Suprapubic skin (tissue), 4 donors: ENCODE measurements at regions not wholly inside any gene's neighbourhood (a gene's known extent, or its start where the extent isn't known, plus 50 kb on each side); places are given as distances from the start of the nearest gene placed in this dataset.

Experiments
- DNase-seq, 2 donors: peaks; one replicate each; pipeline ENCODE4 v3.0.0-alpha.2; 2019; ENCODE audit warnings: low spot score in 2 of 2
- H3K27ac ChIP-seq: fragments of 200-600 bp; sonication (generic); one replicate; pipeline ENCODE4 v1.5.1; 2019
- H3K27me3 ChIP-seq: fragments of 200-600 bp; sonication (generic); one replicate; pipeline ENCODE4 v1.5.1; 2019
- H3K36me3 ChIP-seq: fragments of 200-600 bp; sonication (generic); one replicate; pipeline ENCODE4 v1.5.1; 2019
- H3K4me1 ChIP-seq: fragments of 200-600 bp; sonication (generic); one replicate; pipeline ENCODE4 v1.5.1; 2019
- H3K4me3 ChIP-seq: fragments of 200-600 bp; sonication (generic); one replicate; pipeline ENCODE4 v1.5.1; 2019; ENCODE audit warnings: mild to moderate bottlenecking
- H3K9me3 ChIP-seq: fragments of 200-600 bp; sonication (generic); one replicate; pipeline ENCODE4 v1.5.1; 2019
- CTCF ChIP-seq, 2 donors: fragments of 200-600 bp in 1 of 2; fragments of 450-650 bp in 1 of 2; sonication (generic) in 1 of 2; IDR thresholded peaks; one replicate each; pipeline ENCODE4 v1.5.1; 2016 to 2019; ENCODE audit warnings: antibody characterized with exemption in 2 of 2, mild to moderate bottlenecking in 1 of 2, moderate library complexity in 1 of 2
- EP300 ChIP-seq: sonication (generic); formaldehyde crosslinking; IDR thresholded peaks from one replicate; pipeline ENCODE4 v1.6.1; 2017; ENCODE audit warnings: antibody characterized with exemption
- POLR2A ChIP-seq, 2 donors: fragments of 450-650 bp; IDR thresholded peaks; one replicate each; pipeline ENCODE4 v1.6.1; 2017; ENCODE audit warnings: antibody characterized with exemption in 2 of 2, mild to moderate bottlenecking in 2 of 2, moderate library complexity in 2 of 2
- POLR2AphosphoS5 ChIP-seq, 3 donors: sonication (generic); formaldehyde crosslinking; IDR thresholded peaks; one replicate each; pipeline ENCODE4 v1.6.1; 2017; ENCODE audit warnings: antibody characterized with exemption in 3 of 3
- WGBS: methylation state at CpG from one replicate; pipeline ENCODE4 v1.1.5; 2018; 5-methylcytosine and 5-hydroxymethylcytosine counted together

GRCh38 chr1:38530957-38531356 lies 328.6 kb downstream of the RRAGC start:
- Histone ChIP-seq H3K36me3 (no peaks in the 10 kb centered on the region), H3K4me3 (no peak overlapping the region), H3K27ac (no peak overlapping the region), H3K4me1 (peaks cover 8% of the 10 kb centered on the region), H3K27me3 (no peaks in the 10 kb centered on the region), H3K9me3 (no peaks in the 10 kb centered on the region)
- no peak for DNase-seq
- WGBS = 97% methylated on average over 3 of the region's 3 CpGs
- no peak for TF ChIP-seq POLR2AphosphoS5 (IDR thresholded peaks at IDR 0.05)

- Histone ChIP-seq H3K9me3 (no peaks in the 10 kb centered on the region), H3K4me1 (peaks cover 8% of the 10 kb centered on the region), H3K36me3 (no peaks in the 10 kb centered on the region), H3K27me3 (no peaks in the 10 kb centered on the region), H3K27ac (no peak overlapping the region), H3K4me3 (no peak overlapping the region)
- no peak for DNase-seq
- WGBS = no CpG with 5 or more reads among the region's 3 CpGs
- TF ChIP-seq POLR2AphosphoS5 (IDR thresholded peaks at IDR 0.05) (no peak), POLR2A (IDR thresholded peaks at IDR 0.05) (no peak), EP300 (no peak), CTCF (IDR thresholded peaks at IDR 0.05) (no peak)
Observed at GRCh38 chr1:38529946-38530345, 329.6 kb downstream of the RRAGC start.

- H3K9me3 ChIP-seq = no peaks in the 10 kb centered on the region
- TF ChIP-seq EP300 (no peak), POLR2A (IDR thresholded peaks at IDR 0.05) (no peak), POLR2AphosphoS5 (IDR thresholded peaks at IDR 0.05) (no peak), CTCF (IDR thresholded peaks at IDR 0.05) (no peak)
- H3K27me3 ChIP-seq = no peaks in the 10 kb centered on the region
- 81% methylated on average over 7 of the region's 7 CpGs for WGBS
- no peak overlapping the region for H3K4me3 ChIP-seq
- peaks cover 8% of the 10 kb centered on the region for H3K4me1 ChIP-seq
- DNase-seq = no peak
- H3K27ac ChIP-seq = no peak overlapping the region
- H3K36me3 ChIP-seq = no peaks in the 10 kb centered on the region
Observed at GRCh38 chr1:38529391-38529790, 330.2 kb downstream of the RRAGC start.

GRCh38 chr1:38528623-38529022 lies 330.9 kb downstream of the RRAGC start:
- Histone ChIP-seq H3K9me3 (no peaks in the 10 kb centered on the region), H3K27me3 (no peaks in the 10 kb centered on the region), H3K36me3 (no peaks in the 10 kb centered on the region), H3K27ac (no peak overlapping the region), H3K4me3 (no peak overlapping the region), H3K4me1 (peaks cover 8% of the 10 kb centered on the region)
- TF ChIP-seq EP300 = no peak
- no peak for TF ChIP-seq POLR2AphosphoS5 (IDR thresholded peaks at IDR 0.05)
- TF ChIP-seq POLR2A (IDR thresholded peaks at IDR 0.05) = no peak
- no peak for TF ChIP-seq CTCF (IDR thresholded peaks at IDR 0.05)
- 68% methylated on average over 3 of the region's 3 CpGs for WGBS
- DNase-seq = no peak

GRCh38 chr1:38527373-38527966 lies 332.1 kb downstream of the RRAGC start:
- 43% methylated on average over 6 of the region's 6 CpGs for WGBS
- Histone ChIP-seq H3K27me3 (no peaks in the 10 kb centered on the region), H3K4me3 (peak overlapping the region; percentile 12), H3K27ac (no peak overlapping the region), H3K9me3 (no peaks in the 10 kb centered on the region), H3K36me3 (no peaks in the 10 kb centered on the region), H3K4me1 (peaks cover 8% of the 10 kb centered on the region)
- no peak for DNase-seq
- no peak for TF ChIP-seq EP300
- no peak for TF ChIP-seq POLR2AphosphoS5 (IDR thresholded peaks at IDR 0.05)
- no peak for TF ChIP-seq CTCF (IDR thresholded peaks at IDR 0.05)
- no peak for TF ChIP-seq POLR2A (IDR thresholded peaks at IDR 0.05)

- H3K27me3 ChIP-seq = no peaks in the 10 kb centered on the region
- WGBS = 60% methylated on average over 7 of the region's 7 CpGs
- no peak for DNase-seq
Observed at GRCh38 chr1:38526046-38526445, 333.5 kb downstream of the RRAGC start.

More at GRCh38 chr1:38526046-38526445, 333.5 kb downstream of the RRAGC start:
- Histone ChIP-seq H3K4me3 (no peak overlapping the region), H3K9me3 (no peaks in the 10 kb centered on the region), H3K36me3 (no peaks in the 10 kb centered on the region), H3K27ac (no peak overlapping the region), H3K4me1 (peaks cover 8% of the 10 kb centered on the region)
- TF ChIP-seq EP300 (no peak), POLR2A (IDR thresholded peaks at IDR 0.05) (no peak), POLR2AphosphoS5 (IDR thresholded peaks at IDR 0.05) (no peak), CTCF (IDR thresholded peaks at IDR 0.05) (no peak)
